Suprapubic skin (tissue), 4 donors: ENCODE measurements at regions not wholly inside any gene's neighbourhood (a gene's known extent, or its start where the extent isn't known, plus 50 kb on each side); places are given as distances from the start of the nearest gene placed in this dataset.

Source experiments
- CTCF ChIP-seq, 2 donors: fragments of 200-600 bp in 1 of 2; fragments of 450-650 bp in 1 of 2; sonication (generic) in 1 of 2; IDR thresholded peaks; one replicate each; pipeline ENCODE4 v1.5.1; 2016 to 2019; ENCODE audit warnings: antibody characterized with exemption in 2 of 2, mild to moderate bottlenecking in 1 of 2, moderate library complexity in 1 of 2
- EP300 ChIP-seq: sonication (generic); formaldehyde crosslinking; IDR thresholded peaks from one replicate; pipeline ENCODE4 v1.6.1; 2017; ENCODE audit warnings: antibody characterized with exemption
- POLR2A ChIP-seq, 2 donors: fragments of 450-650 bp; IDR thresholded peaks; one replicate each; pipeline ENCODE4 v1.6.1; 2017; ENCODE audit warnings: antibody characterized with exemption in 2 of 2, mild to moderate bottlenecking in 2 of 2, moderate library complexity in 2 of 2
- POLR2AphosphoS5 ChIP-seq, 3 donors: sonication (generic); formaldehyde crosslinking; IDR thresholded peaks; one replicate each; pipeline ENCODE4 v1.6.1; 2017; ENCODE audit warnings: antibody characterized with exemption in 3 of 3

GRCh38 chr3:55165278-55165677 lies 237.4 kb upstream of the LRTM1 start:
- TF ChIP-seq CTCF (IDR thresholded peaks at IDR 0.05) (no peak), POLR2A (IDR thresholded peaks at IDR 0.05) (no peak), POLR2AphosphoS5 (IDR thresholded peaks at IDR 0.05) (no peak), EP300 (no peak)
